NCI-H2107 treated with DMSO at 0.1 percent for 48 hours (cell line): ENCODE measurements at regions not wholly inside any gene's neighbourhood (a gene's known extent, or its start where the extent isn't known, plus 50 kb on each side); places are given as distances from the start of the nearest gene placed in this dataset.

Source experiments
- DNase-seq: peaks from one replicate; lab custom pipeline; 2025; ENCODE audit not compliant: unreplicated experiment; lab: John Stamatoyannopoulos, UW

GRCh38 chr9:26579056-26579455 is 313.5 kb downstream of the CAAP1 start:
- no peak for DNase-seq

GRCh38 chr9:26574898-26575440 is 317.6 kb downstream of the CAAP1 start:
- no peak for DNase-seq

GRCh38 chr9:26574256-26574655 is 318.3 kb downstream of the CAAP1 start:
- DNase-seq, result no peak

- no peak for DNase-seq
These were observed 324.6 kb downstream of the CAAP1 start for GRCh38 chr9:26567976-26568375.

- DNase-seq, result no peak
These were observed 326.5 kb downstream of the CAAP1 start for GRCh38 chr9:26566141-26566540.

GRCh38 chr9:26565118-26565517 is 327.5 kb downstream of the CAAP1 start:
- DNase-seq, result no peak

- no peak for DNase-seq
These were observed 330.3 kb downstream of the CAAP1 start for GRCh38 chr9:26562338-26562737.

- no peak for DNase-seq
These were observed 330.7 kb downstream of the CAAP1 start for GRCh38 chr9:26561928-26562327.

GRCh38 chr9:26559506-26559905 is 333.1 kb downstream of the CAAP1 start:
- no peak for DNase-seq

GRCh38 chr9:26551971-26552370 is 340.6 kb downstream of the CAAP1 start:
- no peak for DNase-seq

- no peak for DNase-seq
These were observed 341.2 kb downstream of the CAAP1 start for GRCh38 chr9:26551451-26551850.

GRCh38 chr9:26548781-26549290 is 343.8 kb downstream of the CAAP1 start:
- DNase-seq, result no peak

- no peak for DNase-seq
These were observed 352.6 kb downstream of the CAAP1 start for GRCh38 chr9:26539867-26540493.

- DNase-seq, result no peak
These were observed 355.4 kb downstream of the CAAP1 start for GRCh38 chr9:26537211-26537610.

GRCh38 chr9:26535151-26535550 is 357.5 kb downstream of the CAAP1 start:
- DNase-seq, result no peak

- DNase-seq, result no peak
These were observed 361.8 kb downstream of the CAAP1 start for GRCh38 chr9:26530841-26531240.

GRCh38 chr9:26527931-26528330 is 364.7 kb downstream of the CAAP1 start:
- no peak for DNase-seq

- DNase-seq, result no peak
These were observed 368.3 kb downstream of the CAAP1 start for GRCh38 chr9:26524267-26524666.

GRCh38 chr9:26523577-26523976 is 369.0 kb downstream of the CAAP1 start:
- DNase-seq, result no peak

- DNase-seq, result no peak
These were observed 372.5 kb downstream of the CAAP1 start for GRCh38 chr9:26520141-26520540.

GRCh38 chr9:26516773-26517343 is 375.7 kb downstream of the CAAP1 start:
- DNase-seq, result no peak

- DNase-seq, result no peak
These were observed 378.9 kb downstream of the CAAP1 start for GRCh38 chr9:26513730-26514129.

GRCh38 chr9:26510137-26510536 is 382.5 kb downstream of the CAAP1 start:
- DNase-seq, result no peak
